ENCODE measurements at regions not wholly inside any gene's neighbourhood (a gene's known extent, or its start where the extent isn't known, plus 50 kb on each side); places are given as distances from the start of the nearest gene placed in this dataset.

DNA sequence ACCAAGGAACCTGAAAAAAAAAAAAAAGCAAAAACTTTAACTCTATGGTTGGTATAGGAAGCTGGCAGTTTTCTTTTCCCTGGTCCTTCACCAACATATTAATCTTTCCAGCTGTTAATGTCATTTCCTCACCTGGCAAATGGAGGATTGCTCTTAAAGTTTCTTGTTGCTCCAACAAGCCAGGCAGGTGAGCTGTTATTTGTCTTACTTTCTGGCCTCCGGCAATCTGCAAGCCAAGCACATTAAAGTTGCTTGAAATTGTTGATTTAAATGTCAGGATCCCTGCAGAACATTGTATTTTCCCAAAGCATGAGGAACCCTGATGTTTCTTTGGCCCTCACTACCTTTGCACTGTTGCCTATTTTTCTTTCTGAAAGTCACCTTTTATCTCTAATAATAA, 664.9 kb downstream of the METTL4 start:
- FAIRE-seq: no peak
- no peak for TF ChIP-seq CTCF (IDR thresholded peaks at IDR 0.05; ENCODE audit: insufficient read depth, missing control alignments)
- no peak for DNase-seq (ENCODE audit: insufficient read length, low spot score)

DNA sequence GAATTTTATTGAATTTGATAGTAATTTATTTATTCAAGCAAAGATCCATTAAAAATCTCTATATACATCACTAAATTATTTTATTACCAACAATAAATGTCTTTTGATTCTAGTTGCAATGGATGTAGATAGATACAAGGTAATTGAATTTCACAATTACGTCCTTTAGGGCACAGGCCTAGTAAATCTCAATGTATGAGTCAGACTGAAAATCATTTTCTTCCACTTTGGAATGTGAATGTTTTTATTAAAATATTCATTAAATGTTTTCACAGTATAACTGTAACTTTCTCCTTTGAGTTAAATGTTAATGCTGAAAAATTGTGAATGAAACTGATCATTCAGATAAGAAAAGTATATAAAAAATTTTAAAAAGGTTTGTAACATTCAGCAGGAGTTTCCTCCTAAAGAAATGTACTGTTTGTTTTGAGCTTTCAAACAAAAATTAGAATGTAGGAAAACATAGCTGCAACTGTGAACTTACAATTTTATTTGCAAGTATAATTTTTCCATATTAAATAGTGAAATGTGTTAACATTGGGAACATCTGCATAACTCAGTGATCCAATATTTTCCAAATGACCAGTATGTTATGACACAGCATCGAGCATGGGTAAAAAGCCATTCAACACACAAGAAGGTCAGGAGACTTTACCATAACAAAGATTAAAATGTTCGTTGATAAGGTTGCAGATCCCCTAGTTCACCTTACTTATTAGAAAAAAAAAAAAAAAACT, 663.7 kb downstream of the METTL4 start:
- FAIRE-seq: peak; percentile 69
- no peak for DNase-seq (ENCODE audit: insufficient read length, low spot score)
- TF ChIP-seq CTCF (IDR thresholded peaks at IDR 0.05; ENCODE audit: insufficient read depth, missing control alignments): no peak

GRCh38 chr18:1914489-1914888, 656.8 kb downstream of the METTL4 start:
- FAIRE-seq: peak; percentile 35
- TF ChIP-seq CTCF (IDR thresholded peaks at IDR 0.05; ENCODE audit: insufficient read depth, missing control alignments): peak; percentile 15
- DNase-seq (ENCODE audit: insufficient read length, low spot score): no peak

DNA sequence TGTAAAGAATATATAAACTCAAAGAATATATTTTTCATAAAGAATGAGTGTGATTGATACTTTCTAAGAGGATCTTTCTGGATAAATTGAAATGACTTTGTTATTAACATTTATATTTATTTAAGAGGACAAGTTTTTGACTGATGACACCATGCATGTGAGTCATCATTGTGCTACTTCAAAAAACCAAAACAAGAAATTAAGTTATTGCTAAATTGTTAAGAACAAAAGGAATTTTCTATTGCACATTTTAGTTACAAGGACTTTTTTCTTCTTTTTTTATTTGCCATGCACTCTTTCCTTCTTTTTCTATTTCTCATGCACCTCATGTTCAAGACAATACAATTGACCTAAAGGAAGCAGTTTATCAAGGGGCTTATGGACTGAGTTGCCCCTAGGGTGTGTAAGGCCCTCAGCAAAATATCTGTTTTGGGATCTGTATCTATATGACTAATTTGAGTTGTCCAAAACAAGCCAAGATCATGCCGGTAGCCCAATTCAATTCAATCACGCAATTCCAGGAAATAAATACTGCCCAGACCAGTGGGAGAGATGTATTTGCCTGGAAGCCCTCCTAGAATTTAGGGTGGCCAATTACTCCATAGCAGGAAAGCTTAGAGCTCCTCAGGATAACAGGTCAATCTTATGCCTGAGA, 654.3 kb downstream of the METTL4 start:
- TF ChIP-seq CTCF (IDR thresholded peaks at IDR 0.05; ENCODE audit: insufficient read depth, missing control alignments): no peak

GRCh38 chr18:1917569-1917968, 653.7 kb downstream of the METTL4 start:
- no peak for TF ChIP-seq CTCF (IDR thresholded peaks at IDR 0.05; ENCODE audit: insufficient read depth, missing control alignments)
- no peak for FAIRE-seq
- no peak for DNase-seq (ENCODE audit: insufficient read length, low spot score)

More for the DNA sequence above, 654.3 kb downstream of the METTL4 start:
- FAIRE-seq (peak; percentile 80), DNase-seq (ENCODE audit: insufficient read length, low spot score) (no peak)

DNA sequence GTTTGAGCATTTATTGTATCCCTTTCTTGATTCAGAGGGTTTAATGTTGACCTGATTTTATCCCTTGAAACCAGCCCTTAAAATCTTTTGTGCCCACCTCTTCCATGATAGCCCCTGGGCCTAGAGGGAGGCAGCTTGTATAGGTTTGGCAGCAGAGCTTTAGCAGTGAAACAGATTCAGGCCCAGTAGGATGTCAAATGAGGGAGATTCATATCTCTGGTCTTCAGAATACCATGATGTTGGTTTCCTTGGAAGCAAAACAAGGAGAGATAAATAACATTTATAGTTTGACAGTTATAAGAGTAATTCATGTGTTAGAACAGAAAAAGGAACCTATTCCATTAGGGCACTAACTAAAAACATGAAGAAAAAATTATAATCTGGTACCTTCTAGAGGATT, 649.2 kb downstream of the METTL4 start:
- no peak for FAIRE-seq
- no peak for TF ChIP-seq CTCF (IDR thresholded peaks at IDR 0.05; ENCODE audit: insufficient read depth, missing control alignments)
- no peak for DNase-seq (ENCODE audit: insufficient read length, low spot score)

GRCh38 chr18:1928711-1929110, 642.6 kb downstream of the METTL4 start:
- no peak for TF ChIP-seq CTCF (IDR thresholded peaks at IDR 0.05; ENCODE audit: insufficient read depth, missing control alignments)
- FAIRE-seq (no peak), DNase-seq (ENCODE audit: insufficient read length, low spot score) (no peak)

Data from D721Med (cell line).